ENCODE measurements at regions not wholly inside any gene's neighbourhood (a gene's known extent, or its start where the extent isn't known, plus 50 kb on each side); places are given as distances from the start of the nearest gene placed in this dataset.

GRCh38 chr13:99796175-99796819 lies 175.3 kb downstream of the ZIC5 start:
- Histone ChIP-seq H3K4me3 (no peak overlapping the region), H3K27ac (no peak overlapping the region)
- TF ChIP-seq CTCF (IDR thresholded peaks at IDR 0.05) = no peak
- no peak for DNase-seq (ENCODE audit: low spot score)

GRCh38 chr13:99792079-99792921 lies 179.3 kb downstream of the ZIC5 start:
- Histone ChIP-seq H3K27ac (no peak overlapping the region), H3K4me3 (no peak overlapping the region)
- no peak for DNase-seq (ENCODE audit: low spot score)
- TF ChIP-seq CTCF (IDR thresholded peaks at IDR 0.05) = no peak

GRCh38 chr13:99782669-99783068 lies 188.9 kb downstream of the ZIC5 start:
- TF ChIP-seq CTCF (IDR thresholded peaks at IDR 0.05) = no peak
- DNase-seq (ENCODE audit: low spot score) = no peak
- H3K4me3 ChIP-seq = no peak overlapping the region
- no peak overlapping the region for H3K27ac ChIP-seq

- no peak for TF ChIP-seq CTCF (IDR thresholded peaks at IDR 0.05)
Observed at GRCh38 chr13:99778500-99778899, 193.1 kb downstream of the ZIC5 start.

GRCh38 chr13:99777873-99778272 lies 193.7 kb downstream of the ZIC5 start:
- TF ChIP-seq CTCF (IDR thresholded peaks at IDR 0.05) = no peak
- no peak overlapping the region for H3K4me3 ChIP-seq
- H3K27ac ChIP-seq = no peak overlapping the region
- no peak for DNase-seq (ENCODE audit: low spot score)

More at GRCh38 chr13:99778500-99778899, 193.1 kb downstream of the ZIC5 start:
- H3K27ac ChIP-seq = no peak overlapping the region
- H3K4me3 ChIP-seq = no peak overlapping the region
- no peak for DNase-seq (ENCODE audit: low spot score)

GRCh38 chr13:99774644-99775043 lies 196.9 kb downstream of the ZIC5 start:
- Histone ChIP-seq H3K27ac (no peak overlapping the region), H3K4me3 (no peak overlapping the region)
- DNase-seq (ENCODE audit: low spot score) = no peak
- no peak for TF ChIP-seq CTCF (IDR thresholded peaks at IDR 0.05)

GRCh38 chr13:99768986-99769385 lies 202.6 kb downstream of the ZIC5 start:
- Histone ChIP-seq H3K4me3 (no peak overlapping the region), H3K27ac (no peak overlapping the region)
- no peak for DNase-seq (ENCODE audit: low spot score)
- no peak for TF ChIP-seq CTCF (IDR thresholded peaks at IDR 0.05)
